ENCODE measurements at regions not wholly inside any gene's neighbourhood (a gene's known extent, or its start where the extent isn't known, plus 50 kb on each side); places are given as distances from the start of the nearest gene placed in this dataset.

DNA sequence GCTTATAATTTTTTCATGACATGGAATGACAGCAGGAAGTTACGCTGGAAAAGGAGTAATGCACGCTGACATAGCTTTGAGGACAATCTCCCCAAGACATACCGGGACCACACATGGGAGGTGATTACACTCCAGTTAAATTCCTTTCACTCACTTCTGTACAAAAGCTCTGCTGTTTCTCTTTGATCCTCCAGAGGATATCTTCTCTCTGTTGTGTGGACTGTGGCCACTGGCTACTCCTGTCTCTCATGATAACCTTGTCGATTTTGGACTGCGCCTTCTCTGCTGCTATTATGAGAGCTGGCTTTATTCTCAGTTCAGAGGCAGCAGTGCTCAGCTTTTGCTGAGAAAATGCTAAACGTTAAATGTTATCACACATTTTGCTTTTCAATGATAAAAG is 464.6 kb downstream of the FGF9 start:
- FAIRE-seq: no peak

DNA sequence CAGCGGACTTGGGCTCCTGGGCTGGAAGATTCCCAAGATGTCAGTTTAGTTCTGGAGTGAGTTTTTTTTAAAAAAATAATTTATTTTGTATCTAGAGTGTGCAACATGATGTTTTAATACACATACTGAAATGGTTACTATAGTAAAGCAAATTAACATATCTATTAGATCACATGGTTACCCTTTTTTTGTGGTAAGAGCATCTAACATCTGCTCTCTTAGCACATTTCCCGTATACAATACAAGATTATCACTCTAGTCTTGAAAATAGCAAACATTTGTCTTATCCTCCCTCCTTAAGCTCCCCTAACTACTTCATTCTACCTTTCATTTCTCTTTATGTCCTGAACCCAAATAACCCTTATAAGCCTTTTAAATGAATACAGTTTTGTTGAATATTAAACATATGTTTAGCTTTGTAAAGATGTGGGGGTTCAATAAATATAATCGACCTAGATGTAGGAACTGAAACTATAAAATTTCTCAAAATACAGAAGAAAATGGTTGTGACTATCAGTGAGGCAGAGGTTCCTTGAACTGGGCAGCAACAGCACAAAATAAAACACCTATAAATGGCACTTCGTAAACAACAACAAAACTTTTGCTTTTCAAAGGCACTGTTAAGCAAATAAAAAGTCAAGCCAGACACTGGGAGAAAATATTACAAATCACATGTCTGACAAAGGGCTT is 466.6 kb downstream of the FGF9 start:
- FAIRE-seq: peak; percentile 21

- no peak for FAIRE-seq
Observed at GRCh38 chr13:22138947-22139346, 468.1 kb downstream of the FGF9 start.

DNA sequence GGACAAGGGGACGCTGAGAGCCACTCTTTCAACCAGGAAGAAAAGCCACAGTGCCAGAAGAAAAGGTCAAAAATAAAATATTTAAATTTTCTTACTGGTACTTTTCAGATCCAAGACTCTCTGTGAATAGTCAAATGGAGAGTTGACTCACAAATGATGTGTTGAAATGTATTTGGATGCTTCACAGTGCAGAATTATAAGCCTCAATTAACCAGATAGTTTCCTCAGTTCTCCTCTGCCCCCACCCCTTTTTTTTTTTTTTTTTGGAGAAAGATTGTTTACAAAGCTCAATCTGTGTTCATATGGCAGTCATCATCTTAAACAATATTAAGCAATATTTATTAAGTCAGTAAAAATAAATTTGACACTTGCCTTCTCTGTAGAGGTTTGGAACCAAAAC is 470.8 kb downstream of the FGF9 start:
- FAIRE-seq: no peak

GRCh38 chr13:22143671-22144070 is 472.8 kb downstream of the FGF9 start:
- FAIRE-seq: no peak

DNA sequence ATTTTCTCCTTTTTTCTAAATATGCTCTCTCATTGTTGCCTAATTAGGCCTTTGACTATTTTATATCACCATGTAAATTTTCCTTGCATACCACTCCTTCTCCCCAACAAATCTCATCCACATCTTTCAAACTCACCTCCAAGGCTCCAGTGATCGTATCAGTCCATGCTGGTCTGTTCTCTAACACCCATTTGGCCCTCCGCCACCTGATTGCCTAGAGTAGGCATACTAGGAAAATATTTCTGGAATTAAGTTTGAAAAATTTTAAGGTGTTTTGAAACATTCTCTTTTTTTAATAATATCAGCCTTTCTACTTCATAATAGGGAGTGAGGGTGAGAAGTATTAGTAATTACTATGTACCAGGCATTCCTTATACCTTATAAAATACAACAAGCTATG is 473.9 kb downstream of the FGF9 start:
- FAIRE-seq: no peak

- no peak for FAIRE-seq
Observed at GRCh38 chr13:22148187-22148586, 477.3 kb downstream of the FGF9 start.

GRCh38 chr13:22152751-22153150 is 481.9 kb downstream of the FGF9 start:
- FAIRE-seq: no peak

GRCh38 chr13:22154041-22154440 is 483.2 kb downstream of the FGF9 start:
- no peak for FAIRE-seq

DNA sequence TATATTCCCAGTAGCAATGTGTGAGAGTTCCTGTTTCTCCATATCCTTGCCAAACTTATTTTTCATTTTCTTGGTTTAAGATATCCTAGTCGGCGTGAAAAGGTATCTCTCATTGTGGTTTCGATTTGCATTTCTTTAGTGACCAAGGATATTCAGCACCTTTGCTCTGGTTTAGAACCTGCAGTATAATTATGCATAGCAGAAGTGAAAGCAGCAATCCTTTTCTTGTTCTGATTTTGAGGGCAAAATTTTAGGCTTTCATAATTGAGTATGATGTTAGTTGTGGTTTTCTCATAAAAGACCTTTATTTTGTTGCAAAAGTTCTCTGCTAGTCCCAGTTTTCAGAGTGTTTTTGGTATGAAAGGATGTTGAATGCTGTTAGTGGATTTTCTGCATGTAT is 491.0 kb downstream of the FGF9 start:
- no peak for FAIRE-seq

DNA sequence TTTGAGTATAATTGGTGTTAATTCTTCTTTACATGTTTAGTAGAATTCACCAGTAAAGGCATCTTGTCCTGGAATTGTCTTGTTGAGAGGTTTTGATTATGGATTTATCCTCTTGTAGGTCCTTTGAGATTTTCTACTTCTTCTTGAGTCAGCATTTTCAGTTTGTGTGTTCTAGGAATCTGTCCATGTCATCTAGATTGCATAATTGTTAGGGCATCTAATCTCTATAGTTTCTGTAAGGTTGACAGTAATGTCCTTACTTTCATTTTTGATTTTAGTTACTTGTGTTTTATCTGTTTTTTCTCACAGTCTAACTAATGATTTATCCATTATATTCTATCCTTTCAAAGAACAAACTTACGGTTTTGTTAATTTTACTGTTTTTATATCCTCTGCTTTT is 492.0 kb downstream of the FGF9 start:
- FAIRE-seq: no peak

- no peak for FAIRE-seq
Observed at GRCh38 chr13:22168437-22169190, 497.7 kb downstream of the FGF9 start.

GRCh38 chr13:22169473-22169872 is 498.6 kb downstream of the FGF9 start:
- no peak for FAIRE-seq

GRCh38 chr13:22173610-22174009 is 502.7 kb downstream of the FGF9 start:
- no peak for FAIRE-seq

GRCh38 chr13:22175241-22175640 is 504.4 kb downstream of the FGF9 start:
- no peak for FAIRE-seq

DNA sequence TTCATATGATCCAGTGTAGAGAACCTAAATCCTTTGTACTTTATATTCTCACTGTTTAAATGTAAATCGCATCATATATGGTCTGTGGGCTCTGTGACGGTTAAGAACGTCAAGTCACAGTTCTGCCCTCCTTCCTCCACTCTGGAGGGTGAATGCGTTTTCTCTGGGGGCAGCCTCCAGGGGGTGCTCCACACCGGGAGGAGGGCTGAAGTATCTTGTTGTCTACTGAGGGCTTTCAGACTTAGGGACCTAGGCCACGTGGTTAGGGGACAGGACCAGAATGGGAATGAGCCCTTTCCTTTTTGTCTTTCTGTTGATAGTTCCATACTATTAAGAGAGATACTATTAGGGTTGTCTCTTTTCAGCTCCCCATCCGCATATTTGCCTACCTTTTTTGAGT is 504.9 kb downstream of the FGF9 start:
- no peak for FAIRE-seq

DNA sequence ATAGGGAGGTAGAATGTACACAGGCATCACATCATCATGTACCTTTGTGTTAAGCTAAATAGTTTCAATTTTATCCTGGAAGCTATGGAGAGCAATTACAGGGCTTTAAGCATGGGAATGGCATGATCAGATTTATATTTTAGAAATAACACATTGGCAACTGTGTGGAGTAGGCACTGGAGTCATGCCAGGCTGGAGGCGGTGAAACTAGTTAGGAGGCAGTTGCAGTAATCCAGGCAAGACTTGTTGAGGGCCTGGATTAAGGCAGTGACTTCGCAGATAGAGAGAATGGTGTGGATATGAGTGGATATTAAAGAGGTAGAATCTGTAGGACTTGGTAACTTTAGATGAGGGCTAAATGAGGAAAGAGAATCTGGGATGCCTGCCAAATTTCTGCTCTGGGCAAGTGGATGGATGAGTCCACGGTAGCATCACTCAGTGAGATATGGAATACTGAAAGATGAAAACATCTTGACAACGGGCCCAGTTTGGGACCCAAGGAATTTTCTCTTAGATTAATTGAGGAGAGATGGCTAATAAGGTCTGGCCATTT is 506.2 kb downstream of the FGF9 start:
- no peak for FAIRE-seq

DNA sequence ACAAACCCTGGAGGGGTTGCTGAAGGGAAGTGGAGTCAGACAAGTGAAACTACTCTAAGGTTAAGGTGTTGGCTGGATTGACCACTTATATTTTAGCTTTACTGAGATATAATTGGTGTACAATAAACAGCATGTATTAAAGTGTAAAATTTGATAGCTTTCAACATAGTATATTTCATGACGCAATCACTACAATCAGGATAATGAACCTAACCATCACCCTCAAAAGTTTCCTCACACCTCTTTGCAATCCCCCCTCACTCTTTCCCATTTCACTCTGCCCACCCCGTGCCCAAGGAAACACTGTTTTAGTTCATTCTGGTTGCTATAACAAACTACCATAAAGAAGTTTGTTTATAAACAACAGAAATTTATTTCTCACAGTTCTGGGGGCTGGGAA is 508.0 kb downstream of the FGF9 start:
- FAIRE-seq: no peak

- FAIRE-seq: no peak
Observed at GRCh38 chr13:22187329-22187728, 516.5 kb downstream of the FGF9 start.

DNA sequence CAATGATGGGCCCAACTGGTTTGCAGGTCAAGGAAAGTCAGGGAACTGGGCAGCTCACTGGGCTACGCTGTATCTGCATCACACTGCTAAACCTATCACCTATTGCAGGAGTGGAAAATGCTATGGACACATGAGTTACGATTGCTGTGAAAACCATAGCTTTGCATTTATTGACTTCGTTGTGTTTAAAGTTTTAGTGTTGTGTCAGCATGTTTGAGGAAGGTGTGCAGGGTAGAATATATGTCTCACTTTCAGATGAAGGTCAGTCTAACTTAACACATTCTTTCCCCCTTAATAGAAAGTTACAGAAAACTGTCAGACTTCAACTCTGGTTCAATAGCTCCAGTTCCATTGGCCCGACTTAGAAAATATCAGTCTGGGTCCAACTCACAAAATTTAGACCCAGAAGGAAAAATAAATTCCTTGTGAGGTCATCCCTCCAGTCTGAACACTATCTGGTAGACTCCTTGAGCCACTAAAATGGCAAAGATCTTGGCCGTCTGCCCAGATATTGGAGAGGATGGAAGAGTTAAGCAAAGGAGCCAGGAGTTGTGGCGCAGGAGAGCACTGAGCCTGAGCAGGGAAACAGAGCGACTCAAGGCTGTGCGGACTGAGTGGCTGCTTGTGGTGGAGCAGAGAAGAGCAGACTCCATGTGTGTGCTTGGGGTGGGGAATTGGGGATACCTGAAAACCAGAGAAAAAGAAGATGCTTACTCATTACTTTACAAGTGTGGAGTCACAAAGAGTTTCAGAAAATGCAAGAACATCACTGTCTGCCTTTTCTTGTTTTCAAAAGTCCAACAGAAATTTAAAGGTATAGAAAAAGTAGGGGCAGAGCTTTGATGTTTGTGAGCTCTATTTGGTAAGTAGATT is 518.5 kb downstream of the FGF9 start:
- no peak for FAIRE-seq

GRCh38 chr13:22193070-22193469 is 522.2 kb downstream of the FGF9 start:
- no peak for FAIRE-seq

- FAIRE-seq: no peak
Observed at GRCh38 chr13:22194106-22194805, 523.4 kb downstream of the FGF9 start.

- FAIRE-seq: no peak
Observed at GRCh38 chr13:22195726-22196125, 524.9 kb downstream of the FGF9 start.

Data from endometrium (tissue), 2 donors.